ENCODE measurements at regions not wholly inside any gene's neighbourhood (a gene's known extent, or its start where the extent isn't known, plus 50 kb on each side); places are given as distances from the start of the nearest gene placed in this dataset.

- TF ChIP-seq YY1 (IDR thresholded peaks at IDR 0.05; ENCODE audit: insufficient read depth, insufficient read length): no peak
- TF ChIP-seq ZNF274 (IDR thresholded peaks at IDR 0.05; ENCODE audit: low read depth, low read length): no peak
- Histone ChIP-seq H3K9me3 (ENCODE audit: insufficient read depth, low read length) (no peaks in the 10 kb centered on the region), H3K9ac (ENCODE audit: insufficient read length, low read depth) (no peak overlapping the region), H3K4me3 (ENCODE audit: insufficient read length, low read depth) (no peak overlapping the region), H3K36me3 (ENCODE audit: insufficient read depth, insufficient read length, low read length) (no peaks in the 10 kb centered on the region), H3K27me3 (ENCODE audit: insufficient read depth, insufficient read length) (no peaks in the 10 kb centered on the region), H3K4me1 (ENCODE audit: insufficient read depth, insufficient read length) (no peaks in the 10 kb centered on the region)
- no peak for DNase-seq (ENCODE audit: low read depth, low spot score)
Measured at GRCh38 chr14:98184457-98184856, 1087.5 kb downstream of the BCL11B start.

GRCh38 chr14:98185036-98185435, 1087.0 kb downstream of the BCL11B start:
- H3K9me3 ChIP-seq (ENCODE audit: insufficient read depth, low read length): no peaks in the 10 kb centered on the region
- H3K36me3 ChIP-seq (ENCODE audit: insufficient read depth, insufficient read length, low read length): no peaks in the 10 kb centered on the region
- no peak overlapping the region for H3K4me3 ChIP-seq (ENCODE audit: insufficient read length, low read depth)
- TF ChIP-seq YY1 (IDR thresholded peaks at IDR 0.05; ENCODE audit: insufficient read depth, insufficient read length): no peak
- no peak for TF ChIP-seq ZNF274 (IDR thresholded peaks at IDR 0.05; ENCODE audit: low read depth, low read length)
- TF ChIP-seq SUZ12 (IDR thresholded peaks at IDR 0.05; ENCODE audit: extremely low read depth, insufficient read depth, insufficient read length): no peak
- no peaks in the 10 kb centered on the region for H3K27me3 ChIP-seq (ENCODE audit: insufficient read depth, insufficient read length)
- no peak for DNase-seq (ENCODE audit: low read depth, low spot score)
- no peak overlapping the region for H3K9ac ChIP-seq (ENCODE audit: insufficient read length, low read depth)
- no peaks in the 10 kb centered on the region for H3K4me1 ChIP-seq (ENCODE audit: insufficient read depth, insufficient read length)

GRCh38 chr14:98186140-98186539, 1085.9 kb downstream of the BCL11B start:
- TF ChIP-seq YY1 (IDR thresholded peaks at IDR 0.05; ENCODE audit: insufficient read depth, insufficient read length) (no peak), SUZ12 (IDR thresholded peaks at IDR 0.05; ENCODE audit: extremely low read depth, insufficient read depth, insufficient read length) (no peak), ZNF274 (IDR thresholded peaks at IDR 0.05; ENCODE audit: low read depth, low read length) (no peak)
- Histone ChIP-seq H3K36me3 (ENCODE audit: insufficient read depth, insufficient read length, low read length) (no peaks in the 10 kb centered on the region), H3K4me3 (ENCODE audit: insufficient read length, low read depth) (no peak overlapping the region), H3K9me3 (ENCODE audit: insufficient read depth, low read length) (no peaks in the 10 kb centered on the region), H3K9ac (ENCODE audit: insufficient read length, low read depth) (no peak overlapping the region), H3K4me1 (ENCODE audit: insufficient read depth, insufficient read length) (no peaks in the 10 kb centered on the region), H3K27me3 (ENCODE audit: insufficient read depth, insufficient read length) (no peaks in the 10 kb centered on the region)
- DNase-seq (ENCODE audit: low read depth, low spot score): no peak

GRCh38 chr14:98187281-98187680, 1084.7 kb downstream of the BCL11B start:
- H3K9me3 ChIP-seq (ENCODE audit: insufficient read depth, low read length): no peaks in the 10 kb centered on the region
- H3K27me3 ChIP-seq (ENCODE audit: insufficient read depth, insufficient read length): no peaks in the 10 kb centered on the region
- H3K9ac ChIP-seq (ENCODE audit: insufficient read length, low read depth): no peak overlapping the region
- H3K4me3 ChIP-seq (ENCODE audit: insufficient read length, low read depth): no peak overlapping the region
- DNase-seq (ENCODE audit: low read depth, low spot score): no peak
- no peaks in the 10 kb centered on the region for H3K4me1 ChIP-seq (ENCODE audit: insufficient read depth, insufficient read length)
- no peak for TF ChIP-seq ZNF274 (IDR thresholded peaks at IDR 0.05; ENCODE audit: low read depth, low read length)
- no peak for TF ChIP-seq SUZ12 (IDR thresholded peaks at IDR 0.05; ENCODE audit: extremely low read depth, insufficient read depth, insufficient read length)
- no peak for TF ChIP-seq YY1 (IDR thresholded peaks at IDR 0.05; ENCODE audit: insufficient read depth, insufficient read length)
- no peaks in the 10 kb centered on the region for H3K36me3 ChIP-seq (ENCODE audit: insufficient read depth, insufficient read length, low read length)

GRCh38 chr14:98189062-98189461, 1082.9 kb downstream of the BCL11B start:
- Histone ChIP-seq H3K27me3 (ENCODE audit: insufficient read depth, insufficient read length) (no peaks in the 10 kb centered on the region), H3K36me3 (ENCODE audit: insufficient read depth, insufficient read length, low read length) (no peaks in the 10 kb centered on the region), H3K9me3 (ENCODE audit: insufficient read depth, low read length) (no peaks in the 10 kb centered on the region), H3K4me3 (ENCODE audit: insufficient read length, low read depth) (no peak overlapping the region), H3K4me1 (ENCODE audit: insufficient read depth, insufficient read length) (no peaks in the 10 kb centered on the region), H3K9ac (ENCODE audit: insufficient read length, low read depth) (no peak overlapping the region)
- DNase-seq (ENCODE audit: low read depth, low spot score): no peak
- TF ChIP-seq SUZ12 (IDR thresholded peaks at IDR 0.05; ENCODE audit: extremely low read depth, insufficient read depth, insufficient read length) (no peak), ZNF274 (IDR thresholded peaks at IDR 0.05; ENCODE audit: low read depth, low read length) (no peak), YY1 (IDR thresholded peaks at IDR 0.05; ENCODE audit: insufficient read depth, insufficient read length) (no peak)

- DNase-seq (ENCODE audit: low read depth, low spot score): no peak
- no peaks in the 10 kb centered on the region for H3K9me3 ChIP-seq (ENCODE audit: insufficient read depth, low read length)
- H3K4me3 ChIP-seq (ENCODE audit: insufficient read length, low read depth): no peak overlapping the region
Measured at GRCh38 chr14:98189511-98189910, 1082.5 kb downstream of the BCL11B start.

GRCh38 chr14:98189944-98190343, 1082.1 kb downstream of the BCL11B start:
- H3K9ac ChIP-seq (ENCODE audit: insufficient read length, low read depth): no peak overlapping the region
- TF ChIP-seq ZNF274 (IDR thresholded peaks at IDR 0.05; ENCODE audit: low read depth, low read length): no peak
- H3K4me1 ChIP-seq (ENCODE audit: insufficient read depth, insufficient read length): no peaks in the 10 kb centered on the region
- no peak overlapping the region for H3K4me3 ChIP-seq (ENCODE audit: insufficient read length, low read depth)
- H3K27me3 ChIP-seq (ENCODE audit: insufficient read depth, insufficient read length): no peaks in the 10 kb centered on the region
- H3K9me3 ChIP-seq (ENCODE audit: insufficient read depth, low read length): no peaks in the 10 kb centered on the region
- no peaks in the 10 kb centered on the region for H3K36me3 ChIP-seq (ENCODE audit: insufficient read depth, insufficient read length, low read length)
- no peak for DNase-seq (ENCODE audit: low read depth, low spot score)

More at GRCh38 chr14:98189511-98189910, 1082.5 kb downstream of the BCL11B start:
- H3K9ac ChIP-seq (ENCODE audit: insufficient read length, low read depth): no peak overlapping the region
- no peaks in the 10 kb centered on the region for H3K36me3 ChIP-seq (ENCODE audit: insufficient read depth, insufficient read length, low read length)
- no peaks in the 10 kb centered on the region for H3K27me3 ChIP-seq (ENCODE audit: insufficient read depth, insufficient read length)
- no peaks in the 10 kb centered on the region for H3K4me1 ChIP-seq (ENCODE audit: insufficient read depth, insufficient read length)
- TF ChIP-seq YY1 (IDR thresholded peaks at IDR 0.05; ENCODE audit: insufficient read depth, insufficient read length): no peak

GRCh38 chr14:98192946-98193345, 1079.1 kb downstream of the BCL11B start:
- no peaks in the 10 kb centered on the region for H3K4me1 ChIP-seq (ENCODE audit: insufficient read depth, insufficient read length)

More at GRCh38 chr14:98192946-98193345, 1079.1 kb downstream of the BCL11B start:
- no peak for DNase-seq (ENCODE audit: low read depth, low spot score)
- Histone ChIP-seq H3K9me3 (ENCODE audit: insufficient read depth, low read length) (no peaks in the 10 kb centered on the region), H3K36me3 (ENCODE audit: insufficient read depth, insufficient read length, low read length) (no peaks in the 10 kb centered on the region), H3K9ac (ENCODE audit: insufficient read length, low read depth) (no peak overlapping the region), H3K27me3 (ENCODE audit: insufficient read depth, insufficient read length) (no peaks in the 10 kb centered on the region), H3K4me3 (ENCODE audit: insufficient read length, low read depth) (no peak overlapping the region)
- TF ChIP-seq SUZ12 (IDR thresholded peaks at IDR 0.05; ENCODE audit: extremely low read depth, insufficient read depth, insufficient read length) (no peak), YY1 (IDR thresholded peaks at IDR 0.05; ENCODE audit: insufficient read depth, insufficient read length) (no peak), ZNF274 (IDR thresholded peaks at IDR 0.05; ENCODE audit: low read depth, low read length) (no peak)
